Endothelial cell of umbilical vein (primary cell): ENCODE measurements at regions not wholly inside any gene's neighbourhood (a gene's known extent, or its start where the extent isn't known, plus 50 kb on each side); places are given as distances from the start of the nearest gene placed in this dataset.

ENCODE experiments used
- BruUV-seq: library from RNA; stranded (reverse); fragments of 400-500 nt; replicated peaks from 2 replicates; lab custom pipeline; 2021; lab: Mats Ljungman, UMichigan
- CTCF ChIA-PET: fragments of 300-600, 350-600 bp; sonication (Branson Sonifier 250); formaldehyde crosslinking; loops from one replicate; lab custom pipeline; 2021; ENCODE audit warnings: antibody characterized with exemption, inconsistent platforms; lab: Charles Lee
- POLR2A ChIA-PET: fragments of 300-600, 350-600 bp; sonication (Branson Sonifier 250); formaldehyde crosslinking; loops from one replicate; lab custom pipeline; 2021; ENCODE audit warnings: antibody characterized with exemption, inconsistent platforms; lab: Charles Lee
- DNase-seq: peaks from one replicate; pipeline ENCODE4 v3.0.0-alpha.2; 2011; ENCODE audit warnings: low read depth, low spot score
- FAIRE-seq: peaks from 2 replicates; lab custom pipeline; 2011; peaks lifted over from hg19 to GRCh38; lab: Jason Lieb, UNC
- H2AFZ ChIP-seq: 2 replicates; pipeline ENCODE4 v1.6.0; 2012; ENCODE audit warnings: low read depth, low read length, control low read depth, inconsistent platforms
- H3K27ac ChIP-seq: 2 replicates; pipeline ENCODE4 v1.5.1; 2011; ENCODE audit warnings: low read depth, mild to moderate bottlenecking, control low read depth, low read length, moderate library complexity; ENCODE audit not compliant: insufficient read depth
- H3K27me3 ChIP-seq, 2 experiments: 2 replicates each; pipeline versions ENCODE4 v1.6.0 to v1.6.1; 2011; ENCODE audit warnings: low read length in 2 of 2, mixed read lengths in 1 of 2; ENCODE audit not compliant: control insufficient read depth in 2 of 2, insufficient read depth in 2 of 2
- H3K36me3 ChIP-seq, 2 experiments: 2 replicates in 1 of 2; 3 replicates in 1 of 2; pipeline ENCODE4 v1.5.1; 2011; ENCODE audit warnings: low read length in 2 of 2, mild to moderate bottlenecking in 1 of 2, moderate library complexity in 1 of 2; ENCODE audit not compliant: control insufficient read depth in 2 of 2, insufficient read depth in 2 of 2; ENCODE audit errors: extremely low read depth in 1 of 2
- H3K4me1 ChIP-seq: 3 replicates; pipeline ENCODE4 v1.5.1; 2011; ENCODE audit warnings: mild to moderate bottlenecking, low read length; ENCODE audit not compliant: control insufficient read depth, insufficient read depth; ENCODE audit errors: extremely low read depth
- H3K4me2 ChIP-seq: 2 replicates; pipeline ENCODE4 v1.6.1; 2011; ENCODE audit warnings: low read length, control low read depth, mixed read lengths; ENCODE audit not compliant: insufficient read depth
- H3K4me3 ChIP-seq, 3 experiments: fragments of 200-600 bp in 1 of 3; sonication (generic), shearing (Covaris generic) in 1 of 3; replicated peaks in 1 of 3; 2 replicates each; pipeline ENCODE4 v1.5.1; 2011 to 2016; ENCODE audit warnings: control low read depth in 3 of 3, low read length in 3 of 3, mild to moderate bottlenecking in 2 of 3, inconsistent platforms in 1 of 3, low read depth in 1 of 3, moderate library complexity in 1 of 3; ENCODE audit not compliant: insufficient read depth in 1 of 3
- H3K79me2 ChIP-seq: 2 replicates; pipeline ENCODE4 v1.6.0; 2012; ENCODE audit warnings: low read length, inconsistent platforms; ENCODE audit not compliant: control insufficient read depth, insufficient read depth
- H3K9ac ChIP-seq: replicated peaks from 2 replicates; pipeline ENCODE3; 2011; ENCODE audit warnings: low read length, control low read depth; ENCODE audit not compliant: insufficient read depth; ENCODE audit errors: extremely low read depth
- H3K9me1 ChIP-seq: replicated peaks from 3 replicates; pipeline ENCODE4 v1.6.0; 2011; ENCODE audit warnings: mild to moderate bottlenecking, low read length; ENCODE audit not compliant: control insufficient read depth, insufficient read depth; ENCODE audit errors: extremely low read depth
- H3K9me3 ChIP-seq: replicated peaks from 2 replicates; pipeline ENCODE4 v1.5.1; 2012; ENCODE audit warnings: low read length, inconsistent platforms; ENCODE audit not compliant: control insufficient read depth, insufficient read depth
- H4K20me1 ChIP-seq: replicated peaks from 2 replicates; pipeline ENCODE3; 2011; ENCODE audit warnings: mild to moderate bottlenecking, low read length; ENCODE audit not compliant: control insufficient read depth, insufficient read depth; ENCODE audit errors: extremely low read depth
- EZH2 ChIP-seq: IDR thresholded peaks from 2 replicates; pipeline ENCODE4 v1.6.1; 2012; ENCODE audit warnings: borderline replicate concordance, low read depth, mild to moderate bottlenecking, moderate library complexity, low read length, inconsistent platforms; ENCODE audit not compliant: severe bottlenecking
- FOS ChIP-seq: IDR thresholded peaks from 2 replicates; pipeline ENCODE4 v1.6.1; 2011; ENCODE audit warnings: mild to moderate bottlenecking, low read length, moderate library complexity, borderline replicate concordance; ENCODE audit not compliant: insufficient read depth
- GATA2 ChIP-seq: IDR thresholded peaks from 2 replicates; pipeline ENCODE4 v1.7.0; 2011; ENCODE audit warnings: low read depth, mild to moderate bottlenecking, moderate library complexity, mixed read lengths, low read length; ENCODE audit not compliant: insufficient read length, insufficient read depth
- JUN ChIP-seq: IDR thresholded peaks from 2 replicates; pipeline ENCODE4 v1.6.1; 2011; ENCODE audit warnings: borderline replicate concordance, low read depth; ENCODE audit not compliant: insufficient read length, insufficient read depth
- MYC ChIP-seq: IDR thresholded peaks from one replicate; pipeline ENCODE4 v1.6.1; 2011; ENCODE audit warnings: mild to moderate bottlenecking, low read depth, low read length
- POLR2A ChIP-seq: IDR thresholded peaks from 2 replicates; pipeline ENCODE4 v1.6.1; 2012; ENCODE audit warnings: low read depth, mild to moderate bottlenecking, control low read depth, low read length
- POLR2AphosphoS5 ChIP-seq: IDR thresholded peaks from 2 replicates; pipeline ENCODE4 v1.6.1; 2012; ENCODE audit warnings: low read depth, mild to moderate bottlenecking, control low read depth, low read length, moderate library complexity; ENCODE audit not compliant: insufficient read depth
- dilution Hi-C: fragments of 300-500 bp; cut with MboI; formaldehyde crosslinking; loops from one replicate; pipeline ENCODE4 v1.15.0; 2019; ENCODE audit warnings: low sequenced_read_pairs; ENCODE audit not compliant: extremely low pct_ligation_motif_present
- intact Hi-C: fragments of 100-400 bp; cut with micrococcal nuclease; formaldehyde crosslinking; loops from one replicate; pipeline ENCODE4 v1.10.0; 2022
- TF ChIP-seq, protein P1 (sequence below), 2 donors: IDR thresholded peaks; 1 replicate in 1 of 2; 2 replicates in 1 of 2; pipeline ENCODE4 v1.5.1; 2011; ENCODE audit warnings: low read length in 2 of 2, mild to moderate bottlenecking in 2 of 2, moderate library complexity in 2 of 2, control low read depth in 1 of 2, inconsistent platforms in 1 of 2, low read depth in 1 of 2; ENCODE audit not compliant: insufficient read depth in 1 of 2; ENCODE audit errors: extremely low read depth in 1 of 2
- TF ChIP-seq, protein P2 (sequence below): IDR thresholded peaks from 2 replicates; pipeline ENCODE4 v1.6.1; 2011; ENCODE audit not compliant: insufficient read depth, insufficient read length

DNA sequence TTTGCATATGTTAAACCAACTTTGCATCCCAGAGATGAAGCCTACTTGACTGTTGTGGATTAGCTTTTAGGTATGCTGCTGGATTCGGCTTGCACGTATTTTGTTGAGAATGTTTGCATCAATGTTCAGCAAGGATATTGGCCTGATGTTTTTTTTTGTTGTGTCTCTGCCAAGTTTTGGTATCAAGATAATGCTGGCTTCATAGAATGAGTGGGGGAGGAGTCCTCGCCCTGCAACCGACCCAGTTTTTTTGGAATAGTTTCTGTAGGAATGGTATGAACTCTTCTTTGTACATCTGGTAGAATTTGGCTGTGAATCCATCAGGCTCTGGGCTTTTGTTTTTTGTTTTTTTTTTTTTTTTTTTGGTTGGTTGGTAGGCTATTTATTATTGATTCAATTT is 147.9 kb downstream of the AHR start:
- intact Hi-C loops: no loop called here
- CTCF ChIA-PET: no interaction called here
- POLR2A ChIA-PET: interaction anchor here (0.7 kb wide), 1 partner anchor 39 kb away, joined by 3 read pairs; no protein-coding TSS in a partner anchor

DNA sequence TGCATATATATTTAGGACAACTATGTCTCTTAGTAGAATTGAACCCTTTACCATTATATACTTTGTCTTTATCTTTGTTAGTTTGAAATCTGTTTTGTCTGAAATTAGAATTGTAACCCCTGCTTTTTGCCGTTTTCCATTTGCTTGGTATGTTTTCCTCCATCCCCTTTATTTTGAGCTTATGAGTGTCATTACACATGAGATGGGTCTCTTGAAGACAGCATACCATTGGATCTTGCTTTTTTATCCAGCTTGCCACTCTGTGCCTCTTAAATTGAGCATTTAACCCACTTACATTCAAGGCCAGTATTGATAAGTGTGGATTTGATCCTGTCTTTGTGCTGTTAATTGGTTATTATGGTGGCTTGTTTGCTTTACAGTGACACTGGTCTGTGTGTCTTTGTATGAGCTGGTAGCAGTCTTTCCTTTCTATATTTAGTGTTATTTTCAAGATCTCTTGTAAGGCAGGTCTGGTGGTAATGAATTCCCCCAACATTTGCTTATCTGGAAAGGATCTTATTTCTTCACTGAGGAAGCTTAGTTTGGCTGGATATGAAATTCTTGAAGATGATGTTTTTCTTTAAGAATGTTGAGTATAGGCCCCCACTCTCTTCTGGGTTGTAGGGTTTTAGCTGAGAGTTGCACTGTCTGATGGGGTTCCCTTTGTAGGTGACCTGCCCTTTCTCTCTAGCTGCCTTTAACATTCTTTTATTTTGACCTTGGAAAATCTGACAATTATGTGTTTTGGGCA is 149.5 kb downstream of the AHR start:
- POLR2A ChIA-PET: interaction anchor here (0.6 kb wide), 1 partner anchor 139 kb away, joined by 3 read pairs; no protein-coding TSS in a partner anchor
- Histone ChIP-seq H3K79me2 (no peaks in the 10 kb centered on the region), H3K4me1 (peaks cover 28% of the 10 kb centered on the region), H4K20me1 (no peaks in the 10 kb centered on the region), H3K4me3 (no peak overlapping the region), H3K9ac (no peak overlapping the region), H2AFZ (no peak overlapping the region), H3K9me1 (no peaks in the 10 kb centered on the region), H3K27ac (no peak overlapping the region), H3K36me3 (no peaks in the 10 kb centered on the region), H3K4me2 (no peak overlapping the region), H3K27me3 (no peaks in the 10 kb centered on the region), H3K9me3 (peaks cover 2% of the 10 kb centered on the region)
- intact Hi-C loops (no loop called here), dilution Hi-C loops (loop anchor here (10.0 kb wide), 1 partner anchor 143 kb away; no protein-coding TSS in a partner anchor)
- CTCF ChIA-PET: no interaction called here
- FAIRE-seq: no peak
- TF ChIP-seq GATA2: no peak
- no peak for TF ChIP-seq FOS
- TF ChIP-seq POLR2AphosphoS5: no peak
- TF ChIP-seq, protein P1, sequence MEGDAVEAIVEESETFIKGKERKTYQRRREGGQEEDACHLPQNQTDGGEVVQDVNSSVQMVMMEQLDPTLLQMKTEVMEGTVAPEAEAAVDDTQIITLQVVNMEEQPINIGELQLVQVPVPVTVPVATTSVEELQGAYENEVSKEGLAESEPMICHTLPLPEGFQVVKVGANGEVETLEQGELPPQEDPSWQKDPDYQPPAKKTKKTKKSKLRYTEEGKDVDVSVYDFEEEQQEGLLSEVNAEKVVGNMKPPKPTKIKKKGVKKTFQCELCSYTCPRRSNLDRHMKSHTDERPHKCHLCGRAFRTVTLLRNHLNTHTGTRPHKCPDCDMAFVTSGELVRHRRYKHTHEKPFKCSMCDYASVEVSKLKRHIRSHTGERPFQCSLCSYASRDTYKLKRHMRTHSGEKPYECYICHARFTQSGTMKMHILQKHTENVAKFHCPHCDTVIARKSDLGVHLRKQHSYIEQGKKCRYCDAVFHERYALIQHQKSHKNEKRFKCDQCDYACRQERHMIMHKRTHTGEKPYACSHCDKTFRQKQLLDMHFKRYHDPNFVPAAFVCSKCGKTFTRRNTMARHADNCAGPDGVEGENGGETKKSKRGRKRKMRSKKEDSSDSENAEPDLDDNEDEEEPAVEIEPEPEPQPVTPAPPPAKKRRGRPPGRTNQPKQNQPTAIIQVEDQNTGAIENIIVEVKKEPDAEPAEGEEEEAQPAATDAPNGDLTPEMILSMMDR (IDR thresholded peaks at IDR 0.05; ENCODE audit: extremely low read depth in 1 of 2, insufficient read depth in 1 of 2, low read depth in 1 of 2, low read length in 2 of 2): no peak
- TF ChIP-seq EZH2: no peak
- TF ChIP-seq, protein P2, sequence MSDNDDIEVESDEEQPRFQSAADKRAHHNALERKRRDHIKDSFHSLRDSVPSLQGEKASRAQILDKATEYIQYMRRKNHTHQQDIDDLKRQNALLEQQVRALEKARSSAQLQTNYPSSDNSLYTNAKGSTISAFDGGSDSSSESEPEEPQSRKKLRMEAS: no peak
- TF ChIP-seq MYC: no peak
- TF ChIP-seq POLR2A: no peak
- no peak for DNase-seq
- BruUV-seq: no TSS peak

More for the DNA sequence above, 147.9 kb downstream of the AHR start:
- no peak for TF ChIP-seq JUN
- Histone ChIP-seq H3K27ac (no peak overlapping the region), H2AFZ (no peak overlapping the region), H3K79me2 (no peaks in the 10 kb centered on the region), H3K36me3 (no peaks in the 10 kb centered on the region), H3K9me3 (peaks cover 2% of the 10 kb centered on the region), H3K9ac (no peak overlapping the region), H3K4me1 (peaks cover 35% of the 10 kb centered on the region), H3K4me3 (no peak overlapping the region), H4K20me1 (no peaks in the 10 kb centered on the region), H3K4me2 (no peak overlapping the region), H3K27me3 (no peaks in the 10 kb centered on the region), H3K9me1 (no peaks in the 10 kb centered on the region)
- no TSS peak for BruUV-seq
- dilution Hi-C loops: loop anchor here (10.0 kb wide), 1 partner anchor 142 kb away; no protein-coding TSS in a partner anchor
- FAIRE-seq: no peak
- no peak for DNase-seq
